Fibroblast of villous mesenchyme (primary cell): ENCODE measurements at regions not wholly inside any gene's neighbourhood (a gene's known extent, or its start where the extent isn't known, plus 50 kb on each side); places are given as distances from the start of the nearest gene placed in this dataset.
A peak's percentile ranks its signal among the peaks of the same experiment; 100 is the strongest.

Source experiments
- DNase-seq: peaks from one replicate; pipeline ENCODE4 v3.0.0-alpha.2; 2010; ENCODE audit warnings: low read depth
- H3K4me3 ChIP-seq: 2 replicates; pipeline ENCODE4 v1.5.1; 2011; ENCODE audit warnings: low read depth, mild to moderate bottlenecking, low read length
- TF ChIP-seq, protein P1 (sequence below): IDR thresholded peaks from 2 replicates; pipeline ENCODE4 v1.5.1; 2012; ENCODE audit warnings: low read depth, mild to moderate bottlenecking, low read length; ENCODE audit not compliant: insufficient read depth

DNA sequence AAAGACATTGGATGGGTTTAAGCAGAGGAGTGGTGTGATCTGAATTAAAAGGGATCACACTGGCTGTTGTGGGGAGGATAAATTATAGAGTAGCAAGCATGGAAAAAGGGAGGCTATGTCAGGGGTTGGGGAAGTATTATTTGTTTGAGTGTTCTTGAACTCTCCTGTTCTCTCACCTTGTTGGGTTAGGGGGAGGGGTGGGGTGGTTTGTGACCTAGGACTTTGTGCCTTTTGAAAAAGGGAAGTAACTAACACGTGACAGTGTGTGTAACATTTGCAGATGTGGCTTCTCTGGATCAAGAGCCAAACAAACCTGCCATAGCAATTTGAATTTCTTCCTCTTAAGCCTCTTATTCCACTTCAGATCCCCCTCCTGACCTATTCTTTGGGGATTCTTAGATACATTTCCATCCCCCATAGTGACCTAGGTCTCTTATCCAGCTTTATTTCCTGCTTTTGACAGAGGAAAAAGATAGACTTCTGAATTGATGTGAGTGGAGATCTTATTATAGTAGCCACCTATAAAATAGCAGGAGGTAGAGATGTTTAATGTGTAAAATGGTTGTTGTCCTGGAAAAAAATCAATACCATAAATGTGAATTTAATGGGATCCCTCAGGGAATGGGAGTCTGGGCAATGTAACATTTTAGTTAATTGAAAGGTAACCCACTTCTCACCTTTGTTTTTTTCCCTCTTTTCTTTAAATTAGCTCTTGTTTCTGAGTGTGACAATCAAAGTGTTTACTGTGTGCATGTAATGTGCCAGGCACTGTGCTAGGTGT lies 120.4 kb downstream of the CT47B1 start:
- H3K4me3 ChIP-seq, result no peak overlapping the region
- TF ChIP-seq, protein P1, sequence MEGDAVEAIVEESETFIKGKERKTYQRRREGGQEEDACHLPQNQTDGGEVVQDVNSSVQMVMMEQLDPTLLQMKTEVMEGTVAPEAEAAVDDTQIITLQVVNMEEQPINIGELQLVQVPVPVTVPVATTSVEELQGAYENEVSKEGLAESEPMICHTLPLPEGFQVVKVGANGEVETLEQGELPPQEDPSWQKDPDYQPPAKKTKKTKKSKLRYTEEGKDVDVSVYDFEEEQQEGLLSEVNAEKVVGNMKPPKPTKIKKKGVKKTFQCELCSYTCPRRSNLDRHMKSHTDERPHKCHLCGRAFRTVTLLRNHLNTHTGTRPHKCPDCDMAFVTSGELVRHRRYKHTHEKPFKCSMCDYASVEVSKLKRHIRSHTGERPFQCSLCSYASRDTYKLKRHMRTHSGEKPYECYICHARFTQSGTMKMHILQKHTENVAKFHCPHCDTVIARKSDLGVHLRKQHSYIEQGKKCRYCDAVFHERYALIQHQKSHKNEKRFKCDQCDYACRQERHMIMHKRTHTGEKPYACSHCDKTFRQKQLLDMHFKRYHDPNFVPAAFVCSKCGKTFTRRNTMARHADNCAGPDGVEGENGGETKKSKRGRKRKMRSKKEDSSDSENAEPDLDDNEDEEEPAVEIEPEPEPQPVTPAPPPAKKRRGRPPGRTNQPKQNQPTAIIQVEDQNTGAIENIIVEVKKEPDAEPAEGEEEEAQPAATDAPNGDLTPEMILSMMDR, result no peak
- no peak for DNase-seq

DNA sequence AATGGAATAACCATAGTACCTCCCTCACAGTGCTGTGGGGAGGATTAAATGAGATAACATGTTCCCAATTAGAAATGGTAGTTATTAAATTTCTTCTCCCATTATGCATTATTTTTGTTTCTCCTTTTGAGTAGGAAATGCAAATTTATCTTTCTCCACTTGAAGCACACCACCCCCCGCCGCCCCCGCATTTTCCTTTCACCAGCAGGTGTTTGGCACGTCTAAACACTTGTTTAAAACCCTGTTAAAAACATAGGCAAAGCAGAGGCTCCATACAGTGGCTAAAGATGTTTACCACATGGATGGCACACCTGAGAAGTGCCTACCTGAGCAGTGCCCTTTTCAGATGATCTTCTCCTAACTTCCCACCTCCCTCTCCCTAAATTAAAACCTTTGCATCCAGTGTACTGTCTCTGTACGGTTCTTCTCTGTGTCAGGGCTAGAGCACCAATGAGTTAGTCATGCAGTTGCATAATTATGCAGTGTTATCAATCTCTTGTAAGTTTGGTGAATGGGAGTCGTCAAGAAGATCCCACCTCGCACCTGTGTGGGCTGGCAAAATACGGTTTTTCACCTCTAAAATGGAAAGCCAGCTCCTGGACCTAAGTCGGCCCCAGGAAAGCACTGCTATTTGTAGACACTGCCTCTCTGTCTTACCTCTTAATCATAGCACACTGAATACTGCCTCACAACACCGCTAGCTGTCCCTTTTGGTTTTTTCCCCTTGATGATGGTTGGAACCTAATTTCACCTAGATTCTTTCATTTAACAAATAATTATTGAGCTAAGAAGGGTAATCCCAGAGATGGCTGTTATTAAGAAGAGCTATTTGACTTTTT lies 122.0 kb downstream of the CT47B1 start:
- TF ChIP-seq, protein P1, result no peak
- no peak overlapping the region for H3K4me3 ChIP-seq
- no peak for DNase-seq

DNA sequence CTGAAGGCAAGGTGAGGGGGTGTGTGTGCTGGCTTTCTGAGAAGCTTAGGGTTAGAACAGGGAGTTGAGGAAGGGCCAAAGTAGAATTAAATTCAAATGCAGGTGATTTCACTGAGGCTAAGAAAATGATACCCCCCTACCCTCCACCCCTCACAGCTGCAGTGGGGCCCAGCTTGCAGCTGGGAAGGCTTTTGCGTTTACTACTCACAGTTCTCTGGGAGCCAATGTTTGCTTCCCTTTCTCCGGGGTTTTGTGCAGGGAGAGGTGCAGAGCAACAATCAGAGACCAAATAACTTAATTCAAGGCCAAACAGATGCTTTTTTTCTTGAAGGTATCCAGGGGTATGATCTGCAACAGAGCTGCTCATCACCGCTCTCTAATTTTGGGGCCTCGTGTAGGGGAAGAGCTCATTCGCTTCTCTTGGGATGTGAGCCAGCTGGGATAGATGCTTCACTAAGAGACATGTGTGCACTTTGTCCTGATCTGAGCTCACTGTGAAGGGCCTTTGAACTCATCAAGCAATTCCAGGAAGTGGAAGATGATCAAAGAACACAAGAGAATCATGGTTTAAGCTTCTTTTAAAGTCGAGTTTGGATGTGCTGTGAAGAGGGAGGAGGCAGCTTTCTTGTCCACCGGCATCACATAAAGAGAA lies 122.7 kb upstream of the C1GALT1C1 start:
- DNase-seq, result no peak
- H3K4me3 ChIP-seq, result no peak overlapping the region
- TF ChIP-seq, protein P1, result no peak

DNA sequence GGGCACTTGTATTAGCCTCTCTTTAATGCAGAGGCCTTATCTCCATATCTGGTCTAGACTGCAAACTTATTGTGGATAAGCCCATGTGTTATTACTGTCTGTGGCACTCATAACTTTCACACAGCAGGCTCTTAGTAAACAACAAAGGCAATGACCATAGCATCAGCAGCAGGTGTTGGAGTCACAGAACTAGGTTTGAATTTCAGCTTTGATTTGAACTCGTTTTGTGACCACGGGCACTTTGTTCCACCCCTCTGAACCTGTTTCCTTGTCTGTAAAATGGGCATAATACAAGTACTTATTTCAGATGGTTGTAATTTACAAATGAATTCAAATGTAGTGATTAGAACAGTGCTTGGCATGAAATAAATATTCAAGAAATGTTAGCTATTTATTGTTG lies 121.8 kb upstream of the C1GALT1C1 start:
- no peak for DNase-seq
- TF ChIP-seq, protein P1, result no peak

DNA sequence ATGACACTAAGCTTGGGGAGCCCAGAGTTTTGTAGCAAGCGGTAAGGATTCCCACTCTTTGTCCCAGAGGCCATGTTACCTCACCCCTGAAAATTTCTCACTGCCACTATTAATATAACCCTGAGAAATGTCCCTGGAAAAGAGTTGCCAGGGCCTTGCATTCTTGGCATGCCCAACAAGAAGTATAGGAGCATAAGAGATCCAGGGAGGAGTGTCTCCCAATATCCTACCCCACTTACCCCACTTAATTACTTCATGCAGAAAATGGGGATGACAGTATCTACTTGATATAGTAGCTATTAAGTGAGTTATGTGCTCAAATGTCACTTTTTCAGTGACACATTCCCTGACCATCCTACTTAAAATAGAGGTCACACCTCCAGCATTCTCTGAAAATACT lies 120.5 kb upstream of the C1GALT1C1 start:
- no peak overlapping the region for H3K4me3 ChIP-seq
- DNase-seq, result no peak
- TF ChIP-seq, protein P1, result no peak

More for the DNA sequence above, 121.8 kb upstream of the C1GALT1C1 start:
- H3K4me3 ChIP-seq, result no peak overlapping the region

DNA sequence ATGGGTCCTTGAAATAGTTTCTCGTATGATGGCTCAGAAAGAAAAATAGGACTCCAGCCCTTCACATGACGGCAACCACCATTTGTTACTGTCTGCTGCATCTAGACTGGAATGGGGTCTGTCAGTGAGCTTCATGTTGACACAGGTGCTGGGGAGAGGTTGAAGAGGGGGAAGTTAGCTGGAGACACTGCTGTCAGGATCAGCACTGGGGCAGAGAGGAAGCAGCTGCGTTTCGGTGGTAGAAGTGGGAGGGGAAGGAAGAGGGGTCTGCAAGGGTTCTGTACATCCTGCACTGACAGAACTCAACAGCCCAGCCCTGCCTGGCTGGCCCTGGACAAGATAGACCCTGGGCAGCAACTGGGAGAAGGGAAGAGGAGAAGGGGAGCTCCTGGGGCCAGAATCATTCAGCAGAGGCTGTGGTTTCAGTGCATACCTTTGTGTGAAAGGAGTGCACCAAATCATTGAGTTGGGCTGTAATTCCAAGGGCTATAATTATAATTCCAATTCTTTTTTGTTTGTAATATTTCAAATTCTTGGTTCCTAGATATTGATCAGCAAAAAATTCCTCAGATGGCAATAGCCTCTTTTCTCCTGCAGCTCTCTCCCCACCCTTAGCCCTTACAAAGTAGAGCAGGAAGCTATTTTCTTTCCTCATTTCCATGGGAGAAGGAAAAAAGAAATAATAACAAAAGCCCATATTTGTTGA lies 119.4 kb upstream of the C1GALT1C1 start:
- H3K4me3 ChIP-seq, result no peak overlapping the region
- peak; percentile 28 for DNase-seq
- TF ChIP-seq, protein P1, result no peak
